ENCODE measurements at regions not wholly inside any gene's neighbourhood (a gene's known extent, or its start where the extent isn't known, plus 50 kb on each side); places are given as distances from the start of the nearest gene placed in this dataset.

- no peak overlapping the region for H2BK120ac ChIP-seq (ENCODE audit: low read depth, low read length, poor library complexity, severe bottlenecking)
- H2BK20ac ChIP-seq (ENCODE audit: low read depth, low read length, poor library complexity, severe bottlenecking), result no peak overlapping the region
- no peaks in the 10 kb centered on the region for H3K4me1 ChIP-seq (ENCODE audit: insufficient read depth, low read length)
- no peak overlapping the region for H4K91ac ChIP-seq (ENCODE audit: insufficient read length, low read depth, low read length)
- no peaks in the 10 kb centered on the region for H3K4me1 Mint-ChIP-seq
- TF ChIP-seq CTCF (conservative IDR thresholded peaks at IDR 0.05), result no peak
- H2BK5ac ChIP-seq (ENCODE audit: insufficient read length, low read length), result no peak overlapping the region
- no peak overlapping the region for H2BK12ac ChIP-seq (ENCODE audit: insufficient read length, low read depth, low read length)
- no peaks in the 10 kb centered on the region for H3K36me3 Mint-ChIP-seq (ENCODE audit: insufficient read depth in 1 of 3, low read depth in 3 of 3)
- H4K20me1 ChIP-seq (ENCODE audit: control insufficient read depth, insufficient read depth, insufficient read length), result no peaks in the 10 kb centered on the region
- H2AK5ac ChIP-seq (ENCODE audit: insufficient read length, low read length), result no peak overlapping the region
- no peak for DNase-seq
- H3K27ac ChIP-seq (ENCODE audit: insufficient read length, low read depth, low read length), result no peak overlapping the region
- no peak overlapping the region for H3K4ac ChIP-seq (ENCODE audit: low read depth, low read length)
- H3K9me3 ChIP-seq (ENCODE audit: control insufficient read depth, low read depth, low read length), result no peaks in the 10 kb centered on the region
- no peak overlapping the region for H3T11ph ChIP-seq (ENCODE audit: low read length)
- no peaks in the 10 kb centered on the region for H3K27me3 Mint-ChIP-seq (ENCODE audit: low read depth)
- no peak overlapping the region for H3K4me3 Mint-ChIP-seq
- WGBS (ENCODE audit: extremely low coverage, insufficient read length, low lambda C conversion rate), result no CpG with 5 or more reads among the region's 1 CpG
- H2BK15ac ChIP-seq (ENCODE audit: low read depth, low read length), result no peak overlapping the region
- no peak overlapping the region for H3K9ac ChIP-seq (ENCODE audit: extremely low read depth, insufficient read length, low read length)
- H4K5ac ChIP-seq (ENCODE audit: insufficient read length, low read depth, low read length), result no peak overlapping the region
- H3K23ac ChIP-seq (ENCODE audit: insufficient read length, low read depth, low read length), result no peak overlapping the region
- H3K9me3 Mint-ChIP-seq, result no peaks in the 10 kb centered on the region
- H3K23me2 ChIP-seq (ENCODE audit: insufficient read length, low read depth, low read length, poor library complexity, severe bottlenecking), result no peaks in the 10 kb centered on the region
- no peaks in the 10 kb centered on the region for H3K79me2 ChIP-seq (ENCODE audit: insufficient read depth, low read length)
- no peaks in the 10 kb centered on the region for H3K27me3 ChIP-seq (ENCODE audit: insufficient read depth, low read length)
- H3K79me1 ChIP-seq (ENCODE audit: insufficient read depth, low read depth, low read length, poor library complexity, severe bottlenecking), result no peaks in the 10 kb centered on the region
- no peak overlapping the region for H2AFZ ChIP-seq (ENCODE audit: low read length)
- H3K4me2 ChIP-seq (ENCODE audit: insufficient read depth, insufficient read length, low read length), result no peak overlapping the region
- no peak overlapping the region for H4K8ac ChIP-seq (replicated peaks; ENCODE audit: insufficient read length, low read depth, low read length)
- H3K14ac ChIP-seq (ENCODE audit: insufficient read depth, low read length), result no peak overlapping the region
- no peak overlapping the region for H3K27ac Mint-ChIP-seq
- H3K56ac ChIP-seq (ENCODE audit: insufficient read length, low read depth, low read length), result no peak overlapping the region
- no peak overlapping the region for H3K18ac ChIP-seq (ENCODE audit: insufficient read length, low read depth, low read length)
Observed at GRCh38 chr5:17816505-17816904, 182.2 kb downstream of the TAF11L14 start.

Data from H9 (cell line).